ENCODE measurements at regions not wholly inside any gene's neighbourhood (a gene's known extent, or its start where the extent isn't known, plus 50 kb on each side); places are given as distances from the start of the nearest gene placed in this dataset.

DNA sequence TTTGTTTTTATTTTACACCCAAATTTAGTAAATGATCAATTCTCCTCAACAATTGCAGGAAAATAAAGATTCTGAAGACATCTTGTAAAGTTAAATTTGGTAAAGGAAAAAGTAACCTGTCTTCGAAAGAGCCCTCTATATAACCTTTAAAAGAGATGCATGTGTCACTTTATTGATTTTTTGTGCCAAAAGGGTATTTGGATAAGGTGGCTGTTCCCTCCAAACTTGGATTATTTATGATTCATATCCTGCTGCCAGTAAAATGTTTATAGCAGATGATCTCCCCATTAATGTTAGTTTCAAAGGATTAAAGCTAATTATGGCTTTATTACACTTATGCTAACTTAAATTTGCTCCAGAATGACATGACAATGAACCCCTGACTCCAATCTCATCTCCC is 98.8 kb downstream of the DUSP6 start:
- no peak for DNase-seq

- no peak for DNase-seq
Measured at GRCh38 chr12:89252284-89252683, 100.0 kb downstream of the DUSP6 start.

DNA sequence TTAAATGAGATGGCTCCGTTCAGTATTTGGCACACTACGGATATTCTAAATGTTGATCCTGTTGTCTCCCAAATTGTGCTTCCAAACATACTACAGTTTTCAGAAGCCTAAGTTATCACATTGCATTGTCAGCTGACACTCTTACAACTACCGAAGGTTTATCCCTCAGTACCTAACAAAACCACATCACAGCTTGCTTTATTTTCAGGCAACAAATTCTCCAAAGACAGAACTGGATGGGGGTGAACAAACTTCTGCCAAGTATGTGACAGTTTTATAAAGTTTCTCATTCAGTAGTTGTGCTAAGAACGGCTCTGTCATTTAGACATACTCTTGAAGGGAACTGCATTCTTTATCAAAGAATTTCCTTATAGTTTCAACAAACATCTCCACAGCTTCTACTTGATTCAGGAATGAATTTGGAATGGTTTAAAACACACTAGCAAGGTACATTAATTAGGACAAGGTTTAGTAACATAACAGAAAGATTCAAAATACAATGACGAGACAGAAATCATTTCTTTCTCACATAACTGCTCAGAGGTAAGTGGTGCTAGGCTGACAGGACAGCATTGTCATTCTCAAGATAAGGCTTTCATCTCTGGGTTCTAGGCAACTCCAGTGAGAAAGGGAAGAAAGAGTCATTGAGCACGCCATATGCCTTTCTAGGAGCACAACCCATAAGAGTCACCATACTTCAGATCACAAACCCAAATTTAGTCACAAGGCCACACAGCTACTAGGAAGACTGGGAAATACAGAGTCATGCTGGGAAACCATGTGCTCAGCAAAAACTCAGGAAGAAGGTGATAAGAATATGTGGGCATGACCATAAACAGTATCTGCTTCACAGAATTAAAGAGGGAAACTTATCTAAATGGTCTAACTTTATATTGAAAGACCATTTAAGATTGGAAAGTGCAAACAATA is 100.7 kb downstream of the DUSP6 start:
- DNase-seq, result no peak

GRCh38 chr12:89250636-89251035 is 101.7 kb downstream of the DUSP6 start:
- no peak for DNase-seq

DNA sequence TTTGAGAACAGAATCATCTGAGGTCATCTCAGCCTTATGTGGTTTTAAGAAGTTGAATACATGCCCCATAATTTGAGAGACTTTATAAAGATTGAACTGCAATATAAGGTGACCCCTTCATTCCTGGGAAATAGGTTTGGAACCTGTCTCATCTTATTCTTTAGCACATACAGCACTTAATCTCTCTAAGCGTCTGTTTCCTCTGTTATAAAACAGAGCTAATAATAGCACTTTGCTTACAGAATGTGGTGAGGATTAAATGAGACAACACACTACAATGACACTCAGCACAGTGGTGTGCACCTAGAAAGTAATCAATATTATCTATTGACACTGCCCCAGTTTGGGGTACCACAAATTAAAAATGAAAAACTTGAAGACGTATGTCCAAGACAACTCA is 102.1 kb downstream of the DUSP6 start:
- no peak for DNase-seq

- DNase-seq, result no peak
Measured at GRCh38 chr12:89247967-89248366, 104.3 kb downstream of the DUSP6 start.

- DNase-seq, result no peak
Measured at GRCh38 chr12:89247541-89247942, 104.8 kb downstream of the DUSP6 start.

GRCh38 chr12:89245090-89245489 is 107.2 kb downstream of the DUSP6 start:
- no peak for DNase-seq

GRCh38 chr12:89244536-89244935 is 107.8 kb downstream of the DUSP6 start:
- no peak for DNase-seq

GRCh38 chr12:89243771-89244170 is 108.5 kb downstream of the DUSP6 start:
- no peak for DNase-seq

- no peak for DNase-seq
Measured at GRCh38 chr12:89239534-89239933, 112.8 kb downstream of the DUSP6 start.

GRCh38 chr12:89238593-89238992 is 113.7 kb downstream of the DUSP6 start:
- no peak for DNase-seq

DNA sequence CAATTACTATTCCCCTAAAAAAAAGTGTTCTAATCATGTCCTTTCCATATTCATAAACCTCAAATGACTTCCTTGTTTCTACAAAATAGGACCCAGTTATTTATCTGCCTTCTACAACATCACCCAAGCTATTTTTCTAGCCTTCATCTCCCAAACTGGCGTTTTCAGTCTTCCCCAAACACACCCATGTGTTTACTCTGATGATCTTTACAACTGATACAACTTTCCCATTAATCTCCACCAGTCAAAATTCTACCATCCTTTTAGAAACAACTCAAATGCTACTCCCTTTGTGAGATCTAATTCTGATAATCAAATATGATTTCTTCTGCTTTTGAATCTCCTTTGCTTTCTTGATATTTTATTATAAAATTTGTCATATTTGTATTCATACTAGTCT is 114.5 kb downstream of the DUSP6 start:
- no peak for DNase-seq

DNA sequence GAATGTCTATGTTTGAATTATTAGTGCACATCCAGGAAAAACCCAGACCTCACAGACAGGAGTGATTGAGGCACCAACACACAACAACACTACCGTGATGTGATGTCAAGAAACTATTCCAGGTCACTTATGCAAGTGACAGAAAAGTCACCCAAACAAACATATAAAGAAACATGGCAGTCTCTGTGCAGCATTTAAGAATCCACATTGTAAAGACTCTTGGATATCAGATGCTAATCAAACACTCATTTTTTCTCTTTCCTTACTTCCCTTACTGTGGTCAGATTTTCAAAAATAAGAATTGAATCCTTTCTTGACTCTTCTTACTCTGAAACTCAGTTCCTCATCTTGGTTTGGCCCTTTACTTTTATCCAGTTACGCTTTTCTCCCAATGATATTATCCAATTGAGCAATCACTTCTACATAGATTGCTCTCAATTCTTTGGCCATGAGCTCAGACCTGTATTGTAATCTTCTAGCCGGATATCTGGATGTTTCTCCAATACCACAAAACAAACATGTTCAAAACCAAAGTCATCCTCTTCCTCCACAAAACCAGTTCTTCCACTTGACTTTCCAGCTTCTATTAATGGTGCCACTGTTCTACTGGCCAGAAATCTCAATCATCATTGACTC is 115.4 kb downstream of the DUSP6 start:
- DNase-seq, result no peak

GRCh38 chr12:89236237-89236636 is 116.1 kb downstream of the DUSP6 start:
- no peak for DNase-seq

DNA sequence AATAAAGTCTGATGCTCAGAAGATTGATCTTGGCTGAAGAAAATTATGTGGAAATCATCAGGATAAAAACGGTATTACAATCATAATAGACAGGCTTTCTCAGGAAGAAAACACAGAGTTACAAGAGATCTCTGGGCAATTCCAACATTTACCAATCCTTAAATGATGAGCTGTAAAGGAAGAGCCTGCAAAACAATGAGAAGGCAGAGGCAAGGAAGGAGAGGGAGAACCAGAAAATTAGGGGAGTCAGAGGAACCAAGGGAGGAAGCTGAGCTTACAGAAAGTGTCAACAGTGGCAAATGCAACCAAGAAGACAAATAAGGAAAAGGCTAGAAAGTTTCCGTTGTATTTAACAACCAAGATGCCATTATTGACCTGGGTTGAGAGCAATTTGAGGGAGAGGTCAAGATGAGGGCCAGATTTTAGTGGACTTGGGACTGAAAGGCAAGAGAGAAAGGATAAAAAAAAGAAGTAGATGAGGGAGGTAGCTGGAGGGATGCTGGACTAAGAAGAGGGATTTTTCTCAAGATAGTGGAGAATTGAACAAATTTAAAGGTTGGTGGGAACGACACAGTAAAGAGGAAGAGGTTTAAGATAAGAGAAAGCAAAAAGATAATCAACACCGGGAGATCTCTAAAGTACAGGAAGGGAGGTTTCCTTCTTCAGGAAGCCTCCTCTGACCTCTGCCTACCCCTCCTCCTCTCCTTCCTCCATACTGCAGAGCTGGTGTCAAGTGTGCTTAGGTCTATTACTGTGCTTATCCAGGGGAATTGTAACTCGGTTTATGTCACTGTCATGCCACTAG is 116.9 kb downstream of the DUSP6 start:
- no peak for DNase-seq

DNA sequence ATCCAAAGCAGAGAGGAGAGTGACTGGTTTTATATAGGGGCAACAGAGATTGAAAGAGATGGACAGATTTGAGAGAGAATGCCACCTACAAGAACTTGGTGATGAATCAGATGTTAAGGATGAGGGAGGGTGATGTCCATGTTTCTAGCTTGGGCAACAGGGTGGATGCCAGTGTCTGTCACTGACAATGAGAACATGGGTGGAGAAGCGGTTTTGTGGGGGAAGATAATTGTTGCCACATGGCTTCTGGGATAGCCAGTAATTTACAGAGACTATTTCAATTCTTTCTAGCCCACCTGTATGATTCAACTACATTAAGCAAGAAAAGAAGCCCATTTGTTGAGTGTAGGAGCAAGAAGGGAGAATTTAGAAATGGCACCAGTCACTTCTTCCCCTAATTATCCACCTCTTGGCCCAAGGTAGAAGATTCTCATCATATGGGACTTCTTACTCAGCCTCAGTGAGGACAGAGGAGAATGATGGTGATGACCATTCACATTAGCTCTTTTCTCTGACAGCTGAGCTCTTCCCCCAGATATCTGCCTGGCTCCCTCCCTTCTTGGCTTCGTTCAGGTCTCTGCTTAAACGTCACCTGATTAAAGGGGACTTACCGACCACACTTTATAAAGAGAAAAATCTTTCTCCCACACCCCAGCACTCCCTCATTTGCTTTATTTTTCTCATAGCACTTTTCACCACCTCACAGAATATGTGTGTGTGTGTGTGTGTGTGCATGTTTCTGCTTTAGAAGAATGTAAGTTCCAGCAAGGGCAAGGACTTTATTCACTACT is 117.8 kb downstream of the DUSP6 start:
- no peak for DNase-seq

- no peak for DNase-seq
Measured at GRCh38 chr12:89231686-89232085, 120.6 kb downstream of the DUSP6 start.

- DNase-seq, result no peak
Measured at GRCh38 chr12:89230376-89231315, 121.7 kb downstream of the DUSP6 start.

DNA sequence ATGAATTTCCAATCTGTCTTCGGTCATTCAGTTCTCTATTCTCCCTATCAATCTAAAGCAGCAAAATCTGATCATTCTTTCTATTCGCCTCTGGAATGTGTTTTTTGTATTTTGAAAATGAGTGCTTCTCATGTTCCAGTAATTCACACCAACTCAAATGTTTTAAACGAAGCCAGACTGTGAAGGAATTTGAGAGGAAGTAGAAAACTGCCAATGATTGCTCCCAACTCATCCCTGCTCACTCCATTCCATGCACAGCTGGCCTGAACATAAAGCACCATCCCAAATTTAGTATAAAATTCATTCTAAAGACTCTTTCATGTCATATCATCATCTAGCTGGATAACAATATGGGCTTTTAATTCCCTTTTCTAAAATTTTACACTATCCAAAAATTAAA is 123.8 kb downstream of the DUSP6 start:
- DNase-seq, result no peak

GRCh38 chr12:89227774-89228173 is 124.5 kb downstream of the DUSP6 start:
- DNase-seq, result no peak
